ENCODE measurements at regions not wholly inside any gene's neighbourhood (a gene's known extent, or its start where the extent isn't known, plus 50 kb on each side); places are given as distances from the start of the nearest gene placed in this dataset.

GRCh38 chr12:89959179-89959578, 250.5 kb upstream of the ATP2B1 start:
- Histone ChIP-seq H3T11ph (ENCODE audit: low read length) (no peak overlapping the region), H2BK20ac (ENCODE audit: low read depth, low read length, poor library complexity, severe bottlenecking) (no peak overlapping the region), H4K5ac (ENCODE audit: insufficient read length, low read depth, low read length) (no peak overlapping the region), H2AFZ (ENCODE audit: low read length) (no peak overlapping the region), H3K56ac (ENCODE audit: insufficient read length, low read depth, low read length) (no peak overlapping the region), H3K27ac (ENCODE audit: insufficient read length, low read depth, low read length) (no peak overlapping the region), H2BK15ac (ENCODE audit: low read depth, low read length) (no peak overlapping the region), H3K9me3 (ENCODE audit: control insufficient read depth, low read depth, low read length) (no peaks in the 10 kb centered on the region), H3K27me3 (ENCODE audit: insufficient read depth, low read length) (no peaks in the 10 kb centered on the region), H3K23me2 (ENCODE audit: insufficient read length, low read depth, low read length, poor library complexity, severe bottlenecking) (no peaks in the 10 kb centered on the region), H3K79me2 (ENCODE audit: insufficient read depth, low read length) (no peaks in the 10 kb centered on the region), H3K14ac (ENCODE audit: insufficient read depth, low read length) (no peak overlapping the region), H4K91ac (ENCODE audit: insufficient read length, low read depth, low read length) (no peak overlapping the region), H3K4me1 (ENCODE audit: insufficient read depth, low read length) (no peaks in the 10 kb centered on the region), H4K8ac (replicated peaks; ENCODE audit: insufficient read length, low read depth, low read length) (no peak overlapping the region), H2BK5ac (ENCODE audit: insufficient read length, low read length) (no peak overlapping the region), H2AK5ac (ENCODE audit: insufficient read length, low read length) (no peak overlapping the region), H3K4me2 (ENCODE audit: insufficient read depth, insufficient read length, low read length) (no peak overlapping the region), H4K20me1 (ENCODE audit: control insufficient read depth, insufficient read depth, insufficient read length) (no peaks in the 10 kb centered on the region), H3K23ac (ENCODE audit: insufficient read length, low read depth, low read length) (no peak overlapping the region), H3K18ac (ENCODE audit: insufficient read length, low read depth, low read length) (no peak overlapping the region), H3K9ac (ENCODE audit: extremely low read depth, insufficient read length, low read length) (no peak overlapping the region), H3K4ac (ENCODE audit: low read depth, low read length) (no peak overlapping the region), H2BK120ac (ENCODE audit: low read depth, low read length, poor library complexity, severe bottlenecking) (no peak overlapping the region), H2BK12ac (ENCODE audit: insufficient read length, low read depth, low read length) (no peak overlapping the region), H3K79me1 (ENCODE audit: insufficient read depth, low read depth, low read length, poor library complexity, severe bottlenecking) (no peaks in the 10 kb centered on the region)
- H3K27ac Mint-ChIP-seq = no peak overlapping the region
- no peaks in the 10 kb centered on the region for H3K36me3 Mint-ChIP-seq (ENCODE audit: insufficient read depth in 1 of 3, low read depth in 3 of 3)
- H3K4me1 Mint-ChIP-seq = no peaks in the 10 kb centered on the region
- H3K4me3 Mint-ChIP-seq = no peak overlapping the region
- H3K9me3 Mint-ChIP-seq = no peaks in the 10 kb centered on the region
- no peak for DNase-seq
- no CpG with 5 or more reads among the region's 1 CpG for WGBS (ENCODE audit: extremely low coverage, insufficient read length, low lambda C conversion rate)
- TF ChIP-seq CTCF (conservative IDR thresholded peaks at IDR 0.05) = no peak
- H3K27me3 Mint-ChIP-seq (ENCODE audit: low read depth) = no peaks in the 10 kb centered on the region

Data from H9 (cell line).